ENCODE measurements at regions not wholly inside any gene's neighbourhood (a gene's known extent, or its start where the extent isn't known, plus 50 kb on each side); places are given as distances from the start of the nearest gene placed in this dataset.

DNA sequence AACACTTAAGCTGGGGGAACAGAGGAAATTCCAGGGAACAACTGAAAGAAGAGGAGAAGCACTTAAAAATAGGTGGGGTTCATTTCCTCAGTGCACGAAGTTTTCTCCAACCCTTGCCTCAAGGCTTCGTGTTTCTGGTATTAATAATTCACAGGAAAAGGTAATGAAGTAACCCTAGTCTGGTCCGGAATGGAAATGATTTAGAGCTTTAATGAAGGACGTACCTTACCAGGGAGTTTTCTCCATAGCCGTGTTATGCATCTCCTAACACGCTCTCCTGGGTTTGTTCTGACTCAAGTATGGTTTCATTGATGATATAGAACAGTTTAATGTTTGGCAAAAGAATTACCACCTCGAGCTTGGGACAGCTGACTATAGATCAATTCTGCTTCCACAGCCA lies 214.2 kb downstream of the MTX2 start (continued):
- TF ChIP-seq IRF1 (CRISPR knock-in tag; IDR thresholded peaks at IDR 0.05) (no peak), NR3C1 (CRISPR knock-in tag; conservative IDR thresholded peaks at IDR 0.05; ENCODE audit: low read depth) (no peak), MYBL2 (CRISPR knock-in tag; IDR thresholded peaks at IDR 0.05) (no peak)

DNA sequence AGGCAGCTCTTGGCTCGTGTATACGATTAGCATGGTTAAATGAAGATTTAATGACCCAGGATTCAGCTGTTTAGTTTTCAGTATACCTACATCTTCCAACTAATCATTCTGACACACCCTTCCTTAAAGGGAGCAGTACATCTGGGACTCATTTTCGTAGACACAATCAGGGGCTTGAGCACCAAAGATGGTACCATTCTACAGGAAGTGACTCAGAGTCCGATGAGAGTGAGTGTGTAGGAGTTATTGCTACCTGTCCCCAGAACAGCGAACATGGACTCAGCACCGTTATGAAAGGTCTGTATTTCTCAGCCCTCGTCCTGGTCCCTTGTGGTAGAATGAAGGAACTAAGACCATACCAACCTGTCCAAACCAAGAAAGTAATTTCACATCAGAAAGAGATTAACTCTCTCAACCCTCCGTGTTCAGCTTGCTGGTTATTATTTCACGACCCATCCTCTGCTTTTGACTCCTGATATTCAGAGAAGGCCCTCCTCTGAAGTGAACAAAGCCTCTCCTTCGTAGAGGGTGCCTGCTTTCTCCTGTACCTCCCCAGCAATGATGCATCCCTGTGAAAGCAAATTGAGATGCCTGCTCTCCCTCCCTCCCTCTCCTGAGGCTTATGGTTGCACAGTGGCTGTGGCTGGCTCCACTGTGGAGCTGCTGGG lies 214.8 kb downstream of the MTX2 start:
- Mint-ChIP-seq H3K4me3 (no peak overlapping the region), H3K27ac (no peak overlapping the region), H3K4me1 (no peaks in the 10 kb centered on the region), H3K9me3 (no peaks in the 10 kb centered on the region; the same call in 1 of the 2 replicates), H3K27me3 (ENCODE audit: low read depth) (peaks cover 23% of the 10 kb centered on the region), H3K36me3 (no peaks in the 10 kb centered on the region)
- no peak for TF ChIP-seq ZBTB21 (CRISPR knock-in tag; IDR thresholded peaks at IDR 0.05; ENCODE audit: borderline replicate concordance)
- no peak for TF ChIP-seq USF1 (CRISPR knock-in tag; IDR thresholded peaks at IDR 0.05)
- TF ChIP-seq ZNF138 (CRISPR knock-in tag; conservative IDR thresholded peaks at IDR 0.05): no peak
- TF ChIP-seq ZNF281 (CRISPR knock-in tag; IDR thresholded peaks at IDR 0.05): no peak
- TF ChIP-seq, protein P1, sequence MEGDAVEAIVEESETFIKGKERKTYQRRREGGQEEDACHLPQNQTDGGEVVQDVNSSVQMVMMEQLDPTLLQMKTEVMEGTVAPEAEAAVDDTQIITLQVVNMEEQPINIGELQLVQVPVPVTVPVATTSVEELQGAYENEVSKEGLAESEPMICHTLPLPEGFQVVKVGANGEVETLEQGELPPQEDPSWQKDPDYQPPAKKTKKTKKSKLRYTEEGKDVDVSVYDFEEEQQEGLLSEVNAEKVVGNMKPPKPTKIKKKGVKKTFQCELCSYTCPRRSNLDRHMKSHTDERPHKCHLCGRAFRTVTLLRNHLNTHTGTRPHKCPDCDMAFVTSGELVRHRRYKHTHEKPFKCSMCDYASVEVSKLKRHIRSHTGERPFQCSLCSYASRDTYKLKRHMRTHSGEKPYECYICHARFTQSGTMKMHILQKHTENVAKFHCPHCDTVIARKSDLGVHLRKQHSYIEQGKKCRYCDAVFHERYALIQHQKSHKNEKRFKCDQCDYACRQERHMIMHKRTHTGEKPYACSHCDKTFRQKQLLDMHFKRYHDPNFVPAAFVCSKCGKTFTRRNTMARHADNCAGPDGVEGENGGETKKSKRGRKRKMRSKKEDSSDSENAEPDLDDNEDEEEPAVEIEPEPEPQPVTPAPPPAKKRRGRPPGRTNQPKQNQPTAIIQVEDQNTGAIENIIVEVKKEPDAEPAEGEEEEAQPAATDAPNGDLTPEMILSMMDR (IDR thresholded peaks at IDR 0.05): no peak
- no peak for TF ChIP-seq NR2C2 (CRISPR knock-in tag; IDR thresholded peaks at IDR 0.05)
- ChIA-PET CTCF (interaction anchor here (0.8 kb wide), 1 partner anchor 170 kb away, joined by 3 read pairs; no protein-coding TSS in a partner anchor), POLR2A (no interaction called here)
- ATAC-seq (no peak), DNase-seq (ENCODE audit: low spot score) (no peak)

- no peak overlapping the region for H3K4me3 Mint-ChIP-seq
Observed at GRCh38 chr2:176484838-176485237, 215.6 kb downstream of the MTX2 start.

DNA sequence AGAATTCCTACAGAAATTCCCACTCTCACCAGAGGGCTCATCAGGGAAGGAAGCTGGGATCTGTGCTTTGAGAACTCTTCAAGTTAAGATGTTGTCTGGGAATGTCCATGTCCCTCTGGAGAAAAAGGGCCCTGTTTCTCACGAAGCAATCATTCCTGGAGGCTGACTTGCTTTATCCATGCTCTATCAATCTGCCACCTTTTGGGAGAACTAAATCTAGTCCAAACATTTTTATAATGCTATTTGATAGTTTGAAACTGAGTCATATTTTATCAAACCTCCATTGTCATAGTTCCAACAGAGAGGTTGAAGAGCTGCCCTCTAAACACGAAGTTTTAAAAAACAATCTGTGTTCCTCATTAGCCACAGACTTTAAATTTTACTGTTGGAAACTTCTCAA lies 219.2 kb downstream of the MTX2 start:
- CTCF ChIA-PET: no interaction called here
- no peak overlapping the region for H3K27ac Mint-ChIP-seq

More at GRCh38 chr2:176484838-176485237, 215.6 kb downstream of the MTX2 start:
- ATAC-seq: no peak
- peaks cover 31% of the 10 kb centered on the region for H3K27me3 Mint-ChIP-seq (ENCODE audit: low read depth)
- ChIA-PET POLR2A (no interaction called here), CTCF (interaction anchor here (0.8 to 0.9 kb wide), 2 partner anchors 69 to 169 kb away, joined by 3 to 4 read pairs; no protein-coding TSS in a partner anchor)
- H3K36me3 Mint-ChIP-seq: no peaks in the 10 kb centered on the region
- peaks cover 4% of the 10 kb centered on the region; the same call in 1 of the 2 replicates for H3K4me1 Mint-ChIP-seq
- TF ChIP-seq, protein P2, sequence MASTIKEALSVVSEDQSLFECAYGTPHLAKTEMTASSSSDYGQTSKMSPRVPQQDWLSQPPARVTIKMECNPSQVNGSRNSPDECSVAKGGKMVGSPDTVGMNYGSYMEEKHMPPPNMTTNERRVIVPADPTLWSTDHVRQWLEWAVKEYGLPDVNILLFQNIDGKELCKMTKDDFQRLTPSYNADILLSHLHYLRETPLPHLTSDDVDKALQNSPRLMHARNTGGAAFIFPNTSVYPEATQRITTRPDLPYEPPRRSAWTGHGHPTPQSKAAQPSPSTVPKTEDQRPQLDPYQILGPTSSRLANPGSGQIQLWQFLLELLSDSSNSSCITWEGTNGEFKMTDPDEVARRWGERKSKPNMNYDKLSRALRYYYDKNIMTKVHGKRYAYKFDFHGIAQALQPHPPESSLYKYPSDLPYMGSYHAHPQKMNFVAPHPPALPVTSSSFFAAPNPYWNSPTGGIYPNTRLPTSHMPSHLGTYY (CRISPR knock-in tag; IDR thresholded peaks at IDR 0.05): no peak
- H3K9me3 Mint-ChIP-seq: no peaks in the 10 kb centered on the region; the same call in 1 of the 2 replicates
- no peak overlapping the region for H3K27ac Mint-ChIP-seq
- DNase-seq (ENCODE audit: low spot score): no peak

More for the DNA sequence above, 219.2 kb downstream of the MTX2 start:
- H3K36me3 Mint-ChIP-seq: no peaks in the 10 kb centered on the region
- H3K4me1 Mint-ChIP-seq: peaks cover 21% of the 10 kb centered on the region
- POLR2A ChIA-PET: no interaction called here
- no peaks in the 10 kb centered on the region; the same call in 1 of the 2 replicates for H3K9me3 Mint-ChIP-seq
- ATAC-seq: no peak
- DNase-seq (ENCODE audit: low spot score): no peak
- peaks cover 47% of the 10 kb centered on the region for H3K27me3 Mint-ChIP-seq (ENCODE audit: low read depth)
- no peak overlapping the region for H3K4me3 Mint-ChIP-seq
- TF ChIP-seq, protein P3, sequence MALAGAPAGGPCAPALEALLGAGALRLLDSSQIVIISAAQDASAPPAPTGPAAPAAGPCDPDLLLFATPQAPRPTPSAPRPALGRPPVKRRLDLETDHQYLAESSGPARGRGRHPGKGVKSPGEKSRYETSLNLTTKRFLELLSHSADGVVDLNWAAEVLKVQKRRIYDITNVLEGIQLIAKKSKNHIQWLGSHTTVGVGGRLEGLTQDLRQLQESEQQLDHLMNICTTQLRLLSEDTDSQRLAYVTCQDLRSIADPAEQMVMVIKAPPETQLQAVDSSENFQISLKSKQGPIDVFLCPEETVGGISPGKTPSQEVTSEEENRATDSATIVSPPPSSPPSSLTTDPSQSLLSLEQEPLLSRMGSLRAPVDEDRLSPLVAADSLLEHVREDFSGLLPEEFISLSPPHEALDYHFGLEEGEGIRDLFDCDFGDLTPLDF (CRISPR knock-in tag; IDR thresholded peaks at IDR 0.05): no peak
- TF ChIP-seq, protein P4, sequence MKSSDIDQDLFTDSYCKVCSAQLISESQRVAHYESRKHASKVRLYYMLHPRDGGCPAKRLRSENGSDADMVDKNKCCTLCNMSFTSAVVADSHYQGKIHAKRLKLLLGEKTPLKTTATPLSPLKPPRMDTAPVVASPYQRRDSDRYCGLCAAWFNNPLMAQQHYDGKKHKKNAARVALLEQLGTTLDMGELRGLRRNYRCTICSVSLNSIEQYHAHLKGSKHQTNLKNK (CRISPR knock-in tag; IDR thresholded peaks at IDR 0.05): no peak
- TF ChIP-seq ESRRA (CRISPR knock-in tag; IDR thresholded peaks at IDR 0.05; ENCODE audit: borderline replicate concordance) (no peak), TEAD1 (CRISPR knock-in tag; IDR thresholded peaks at IDR 0.05) (no peak), EMX1 (CRISPR knock-in tag; IDR thresholded peaks at IDR 0.05) (no peak)

All from WTC11 (cell line).